ENCODE measurements at regions not wholly inside any gene's neighbourhood (a gene's known extent, or its start where the extent isn't known, plus 50 kb on each side); places are given as distances from the start of the nearest gene placed in this dataset.

- TF ChIP-seq POLR2A (IDR thresholded peaks at IDR 0.05; ENCODE audit: control extremely low read depth in 1 of 2, low read depth in 2 of 2, low read length in 2 of 2) (no peak), TAF7 (optimal IDR thresholded peaks at IDR 0.05; ENCODE audit: borderline replicate concordance, low read depth, low read length) (no peak), CTCF (IDR thresholded peaks at IDR 0.05; ENCODE audit: control extremely low read depth in 1 of 3, insufficient read depth in 1 of 3, low read depth in 1 of 3, low read length in 3 of 3) (no peak), ATF2 (IDR thresholded peaks at IDR 0.05; ENCODE audit: low read length) (no peak), RAD21 (IDR thresholded peaks at IDR 0.05 in 1 of 2, conservative IDR thresholded peaks at IDR 0.05 in 1 of 2; ENCODE audit: low read depth in 2 of 2, low read length in 2 of 2) (no peak; a peak in 1 of 4 replicates)
Measured at GRCh38 chr17:6303664-6304063, 131.3 kb downstream of the AIPL1 start.

All from H1 (cell line).